ENCODE measurements at regions not wholly inside any gene's neighbourhood (a gene's known extent, or its start where the extent isn't known, plus 50 kb on each side); places are given as distances from the start of the nearest gene placed in this dataset.

DNA sequence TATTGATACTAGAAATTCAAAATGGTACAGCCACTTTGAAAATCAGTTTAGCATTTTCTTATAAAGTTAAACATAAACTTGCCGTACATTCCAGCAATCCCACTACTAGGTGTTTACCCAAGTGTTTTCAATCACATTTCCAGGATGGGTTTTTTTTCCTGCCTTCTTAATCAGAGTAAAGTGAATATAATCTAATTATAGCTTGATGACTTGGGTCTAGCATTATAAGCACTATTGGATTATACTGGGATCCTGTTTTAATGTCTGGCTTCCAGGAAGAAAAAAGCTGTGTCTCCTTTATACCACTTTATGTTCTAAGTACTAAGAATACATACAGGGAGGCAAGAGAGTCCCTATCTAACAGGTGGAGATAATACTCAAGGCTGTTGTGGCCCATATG lies 103.3 kb upstream of the KLHL13 start:
- Histone ChIP-seq H3K36me3 (ENCODE audit: insufficient read depth, insufficient read length, low read length) (no peaks in the 10 kb centered on the region), H3K4me3 (ENCODE audit: insufficient read length, low read depth) (no peak overlapping the region), H3K9me3 (ENCODE audit: insufficient read depth, low read length) (no peaks in the 10 kb centered on the region), H3K9ac (ENCODE audit: insufficient read length, low read depth) (no peak overlapping the region), H3K4me1 (ENCODE audit: insufficient read depth, insufficient read length) (no peaks in the 10 kb centered on the region), H3K27me3 (ENCODE audit: insufficient read depth, insufficient read length) (no peaks in the 10 kb centered on the region)
- TF ChIP-seq YY1 (IDR thresholded peaks at IDR 0.05; ENCODE audit: insufficient read depth, insufficient read length) (no peak), SUZ12 (IDR thresholded peaks at IDR 0.05; ENCODE audit: extremely low read depth, insufficient read depth, insufficient read length) (no peak), ZNF274 (IDR thresholded peaks at IDR 0.05; ENCODE audit: low read depth, low read length) (no peak)
- DNase-seq (ENCODE audit: low read depth, low spot score), result no peak

DNA sequence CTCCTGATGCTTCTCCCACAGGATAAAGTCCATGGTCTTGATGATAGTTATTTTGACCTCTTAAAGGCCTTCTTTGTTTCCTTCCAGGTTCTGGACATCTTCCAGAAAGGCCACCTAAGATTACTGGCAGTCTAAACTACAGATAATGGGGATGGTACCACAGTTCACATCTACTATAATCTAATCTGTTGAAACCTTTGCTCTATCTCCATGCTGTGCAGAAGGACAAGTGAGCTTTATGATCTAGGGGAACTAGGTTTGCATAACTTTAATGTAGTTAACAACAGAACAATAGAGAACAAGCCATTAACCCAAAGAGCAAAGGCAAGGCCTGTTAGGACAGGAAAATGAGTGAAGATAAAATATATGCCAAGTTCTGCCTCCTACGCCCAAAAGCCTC lies 103.9 kb upstream of the KLHL13 start:
- Histone ChIP-seq H3K9ac (ENCODE audit: insufficient read length, low read depth) (no peak overlapping the region), H3K4me3 (ENCODE audit: insufficient read length, low read depth) (no peak overlapping the region), H3K36me3 (ENCODE audit: insufficient read depth, insufficient read length, low read length) (no peaks in the 10 kb centered on the region), H3K9me3 (ENCODE audit: insufficient read depth, low read length) (no peaks in the 10 kb centered on the region), H3K4me1 (ENCODE audit: insufficient read depth, insufficient read length) (no peaks in the 10 kb centered on the region), H3K27me3 (ENCODE audit: insufficient read depth, insufficient read length) (no peaks in the 10 kb centered on the region)
- no peak for TF ChIP-seq YY1 (IDR thresholded peaks at IDR 0.05; ENCODE audit: insufficient read depth, insufficient read length)
- no peak for TF ChIP-seq ZNF274 (IDR thresholded peaks at IDR 0.05; ENCODE audit: low read depth, low read length)
- no peak for TF ChIP-seq SUZ12 (IDR thresholded peaks at IDR 0.05; ENCODE audit: extremely low read depth, insufficient read depth, insufficient read length)
- DNase-seq (ENCODE audit: low read depth, low spot score), result no peak

DNA sequence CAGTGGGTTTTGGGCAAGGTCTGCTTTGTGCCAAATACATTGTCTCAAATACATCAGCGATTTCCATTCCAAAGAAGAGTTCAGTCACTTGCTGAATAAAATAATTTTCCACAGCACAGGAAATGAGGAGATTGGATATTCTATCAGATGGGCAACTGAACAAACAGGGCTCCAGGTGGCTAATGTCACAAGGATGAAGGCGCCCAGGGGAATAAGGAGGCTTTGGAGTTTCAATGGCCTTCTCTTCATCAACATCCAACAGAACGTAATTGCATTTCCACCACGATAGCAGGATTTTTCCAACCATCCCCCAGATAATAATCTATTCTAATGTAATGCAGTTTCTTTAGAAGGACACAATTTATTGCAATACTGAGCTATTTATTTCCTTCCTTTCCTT lies 104.7 kb upstream of the KLHL13 start:
- Histone ChIP-seq H3K4me3 (ENCODE audit: insufficient read length, low read depth) (no peak overlapping the region), H3K9me3 (ENCODE audit: insufficient read depth, low read length) (no peaks in the 10 kb centered on the region), H3K36me3 (ENCODE audit: insufficient read depth, insufficient read length, low read length) (no peaks in the 10 kb centered on the region), H3K4me1 (ENCODE audit: insufficient read depth, insufficient read length) (no peaks in the 10 kb centered on the region), H3K27me3 (ENCODE audit: insufficient read depth, insufficient read length) (no peaks in the 10 kb centered on the region), H3K9ac (ENCODE audit: insufficient read length, low read depth) (no peak overlapping the region)
- no peak for DNase-seq (ENCODE audit: low read depth, low spot score)
- TF ChIP-seq SUZ12 (IDR thresholded peaks at IDR 0.05; ENCODE audit: extremely low read depth, insufficient read depth, insufficient read length) (no peak), YY1 (IDR thresholded peaks at IDR 0.05; ENCODE audit: insufficient read depth, insufficient read length) (no peak), ZNF274 (IDR thresholded peaks at IDR 0.05; ENCODE audit: low read depth, low read length) (no peak)

DNA sequence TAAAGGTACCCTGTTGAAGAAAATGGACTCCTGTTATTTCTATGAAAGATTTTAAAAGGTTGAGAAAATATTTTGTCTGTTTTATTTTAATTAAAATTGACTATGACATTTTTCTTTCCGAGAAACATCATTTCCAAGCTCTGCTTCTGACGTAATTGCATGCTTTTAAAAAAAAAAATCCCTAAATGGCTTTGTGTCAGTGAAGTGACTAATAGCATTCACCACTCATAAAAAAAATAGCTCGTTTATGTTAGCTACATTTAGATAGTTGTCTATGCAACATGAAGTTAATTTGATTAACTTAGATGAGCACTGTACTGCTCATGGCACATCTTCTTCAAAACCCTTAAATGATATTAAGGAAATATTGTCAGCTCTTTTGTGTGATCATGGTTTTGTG lies 105.1 kb upstream of the KLHL13 start:
- Histone ChIP-seq H3K9ac (ENCODE audit: insufficient read length, low read depth) (no peak overlapping the region), H3K36me3 (ENCODE audit: insufficient read depth, insufficient read length, low read length) (no peaks in the 10 kb centered on the region), H3K9me3 (ENCODE audit: insufficient read depth, low read length) (no peaks in the 10 kb centered on the region), H3K4me1 (ENCODE audit: insufficient read depth, insufficient read length) (no peaks in the 10 kb centered on the region), H3K27me3 (ENCODE audit: insufficient read depth, insufficient read length) (no peaks in the 10 kb centered on the region), H3K4me3 (ENCODE audit: insufficient read length, low read depth) (no peak overlapping the region)
- DNase-seq (ENCODE audit: low read depth, low spot score), result no peak
- no peak for TF ChIP-seq SUZ12 (IDR thresholded peaks at IDR 0.05; ENCODE audit: extremely low read depth, insufficient read depth, insufficient read length)
- no peak for TF ChIP-seq YY1 (IDR thresholded peaks at IDR 0.05; ENCODE audit: insufficient read depth, insufficient read length)
- TF ChIP-seq ZNF274 (IDR thresholded peaks at IDR 0.05; ENCODE audit: low read depth, low read length), result no peak

DNA sequence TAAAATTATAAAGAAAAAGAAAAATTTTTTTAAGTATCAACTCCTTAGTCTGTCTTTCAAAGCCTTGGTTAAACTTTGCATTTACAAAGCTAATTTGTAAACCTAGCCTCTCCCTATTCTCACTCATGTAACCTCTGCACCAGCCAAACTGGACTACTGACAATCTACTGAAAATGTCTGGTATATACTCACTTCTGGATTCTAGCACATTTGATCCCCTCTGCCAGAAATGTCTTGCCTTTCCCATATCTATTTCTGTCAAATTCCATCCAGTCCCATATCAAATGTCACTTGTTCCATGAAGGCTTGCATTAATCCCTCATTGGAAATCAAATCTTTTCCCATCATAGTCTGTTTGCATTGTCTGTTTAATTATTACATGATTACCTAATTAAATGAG lies 105.8 kb upstream of the KLHL13 start:
- TF ChIP-seq ZNF274 (IDR thresholded peaks at IDR 0.05; ENCODE audit: low read depth, low read length) (no peak), YY1 (IDR thresholded peaks at IDR 0.05; ENCODE audit: insufficient read depth, insufficient read length) (no peak), SUZ12 (IDR thresholded peaks at IDR 0.05; ENCODE audit: extremely low read depth, insufficient read depth, insufficient read length) (no peak)

DNA sequence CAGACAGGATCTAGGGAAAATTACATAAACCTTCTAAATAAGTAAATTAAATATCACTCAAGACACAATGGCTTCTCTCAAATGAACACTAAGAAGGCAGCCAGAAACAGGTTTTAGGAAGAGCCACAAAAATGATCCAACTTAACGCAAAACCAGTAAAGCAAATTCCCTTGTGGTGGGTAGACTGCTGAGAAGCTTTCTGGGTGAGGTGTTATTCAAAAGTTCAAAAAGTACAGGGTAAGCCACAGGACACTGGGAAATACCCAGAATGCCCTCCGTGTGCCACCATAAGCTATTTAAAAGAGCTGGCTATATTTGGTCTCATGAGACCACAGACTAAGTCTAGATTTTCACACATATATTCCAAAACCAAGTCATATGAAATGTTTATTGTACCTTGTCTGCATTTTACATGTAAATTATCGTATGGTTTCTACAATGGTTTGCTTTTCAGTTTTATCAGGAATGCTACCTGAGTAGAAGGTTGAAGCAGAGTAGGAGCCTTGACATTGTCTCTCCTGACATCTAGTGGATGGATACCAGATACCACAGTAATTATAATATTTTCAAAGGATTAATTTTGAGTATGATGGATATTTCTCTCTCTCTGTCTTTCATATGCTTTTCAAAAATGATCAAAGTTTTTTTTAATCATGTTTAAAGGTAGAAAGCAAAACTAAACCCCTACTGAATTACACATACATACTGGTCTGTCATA lies 109.3 kb upstream of the KLHL13 start:
- H3K4me3 ChIP-seq (ENCODE audit: insufficient read length, low read depth), result no peak overlapping the region
- no peaks in the 10 kb centered on the region for H3K9me3 ChIP-seq (ENCODE audit: insufficient read depth, low read length)
- TF ChIP-seq SUZ12 (IDR thresholded peaks at IDR 0.05; ENCODE audit: extremely low read depth, insufficient read depth, insufficient read length) (no peak), ZNF274 (IDR thresholded peaks at IDR 0.05; ENCODE audit: low read depth, low read length) (no peak), YY1 (IDR thresholded peaks at IDR 0.05; ENCODE audit: insufficient read depth, insufficient read length) (no peak)
- DNase-seq (ENCODE audit: low read depth, low spot score), result no peak
- H3K27me3 ChIP-seq (ENCODE audit: insufficient read depth, insufficient read length), result no peaks in the 10 kb centered on the region
- H3K9ac ChIP-seq (ENCODE audit: insufficient read length, low read depth), result no peak overlapping the region
- H3K4me1 ChIP-seq (ENCODE audit: insufficient read depth, insufficient read length), result no peaks in the 10 kb centered on the region
- no peaks in the 10 kb centered on the region for H3K36me3 ChIP-seq (ENCODE audit: insufficient read depth, insufficient read length, low read length)

More for the DNA sequence above, 105.8 kb upstream of the KLHL13 start:
- no peak for DNase-seq (ENCODE audit: low read depth, low spot score)
- no peaks in the 10 kb centered on the region for H3K4me1 ChIP-seq (ENCODE audit: insufficient read depth, insufficient read length)
- no peak overlapping the region for H3K4me3 ChIP-seq (ENCODE audit: insufficient read length, low read depth)
- H3K9ac ChIP-seq (ENCODE audit: insufficient read length, low read depth), result no peak overlapping the region
- no peaks in the 10 kb centered on the region for H3K9me3 ChIP-seq (ENCODE audit: insufficient read depth, low read length)
- H3K36me3 ChIP-seq (ENCODE audit: insufficient read depth, insufficient read length, low read length), result no peaks in the 10 kb centered on the region
- no peaks in the 10 kb centered on the region for H3K27me3 ChIP-seq (ENCODE audit: insufficient read depth, insufficient read length)

DNA sequence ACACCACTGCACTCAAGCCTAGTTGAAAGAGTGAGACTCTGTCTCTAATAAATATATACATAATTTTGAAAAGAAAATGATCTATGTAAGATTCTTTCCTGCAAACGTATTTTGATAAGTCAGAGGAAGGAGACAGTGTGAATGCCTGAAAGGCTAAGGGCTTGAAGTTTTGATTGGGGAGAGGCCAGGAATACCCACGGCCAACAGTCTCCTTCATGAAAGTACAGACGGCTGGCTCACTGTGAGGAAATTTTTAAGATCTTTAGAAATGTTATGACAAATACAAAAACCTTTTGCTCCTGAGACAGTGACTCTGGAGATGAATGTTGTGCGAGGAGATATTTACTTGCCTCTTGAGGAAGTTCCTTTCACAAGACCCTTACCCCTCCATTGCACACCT lies 111.4 kb upstream of the KLHL13 start:
- Histone ChIP-seq H3K36me3 (ENCODE audit: insufficient read depth, insufficient read length, low read length) (no peaks in the 10 kb centered on the region), H3K27me3 (ENCODE audit: insufficient read depth, insufficient read length) (no peaks in the 10 kb centered on the region), H3K9me3 (ENCODE audit: insufficient read depth, low read length) (no peaks in the 10 kb centered on the region), H3K4me3 (ENCODE audit: insufficient read length, low read depth) (no peak overlapping the region), H3K9ac (ENCODE audit: insufficient read length, low read depth) (no peak overlapping the region), H3K4me1 (ENCODE audit: insufficient read depth, insufficient read length) (no peaks in the 10 kb centered on the region)
- no peak for DNase-seq (ENCODE audit: low read depth, low spot score)
- TF ChIP-seq ZNF274 (IDR thresholded peaks at IDR 0.05; ENCODE audit: low read depth, low read length) (no peak), SUZ12 (IDR thresholded peaks at IDR 0.05; ENCODE audit: extremely low read depth, insufficient read depth, insufficient read length) (no peak), YY1 (IDR thresholded peaks at IDR 0.05; ENCODE audit: insufficient read depth, insufficient read length) (no peak)
